ENCODE measurements at regions not wholly inside any gene's neighbourhood (a gene's known extent, or its start where the extent isn't known, plus 50 kb on each side); places are given as distances from the start of the nearest gene placed in this dataset.

DNA sequence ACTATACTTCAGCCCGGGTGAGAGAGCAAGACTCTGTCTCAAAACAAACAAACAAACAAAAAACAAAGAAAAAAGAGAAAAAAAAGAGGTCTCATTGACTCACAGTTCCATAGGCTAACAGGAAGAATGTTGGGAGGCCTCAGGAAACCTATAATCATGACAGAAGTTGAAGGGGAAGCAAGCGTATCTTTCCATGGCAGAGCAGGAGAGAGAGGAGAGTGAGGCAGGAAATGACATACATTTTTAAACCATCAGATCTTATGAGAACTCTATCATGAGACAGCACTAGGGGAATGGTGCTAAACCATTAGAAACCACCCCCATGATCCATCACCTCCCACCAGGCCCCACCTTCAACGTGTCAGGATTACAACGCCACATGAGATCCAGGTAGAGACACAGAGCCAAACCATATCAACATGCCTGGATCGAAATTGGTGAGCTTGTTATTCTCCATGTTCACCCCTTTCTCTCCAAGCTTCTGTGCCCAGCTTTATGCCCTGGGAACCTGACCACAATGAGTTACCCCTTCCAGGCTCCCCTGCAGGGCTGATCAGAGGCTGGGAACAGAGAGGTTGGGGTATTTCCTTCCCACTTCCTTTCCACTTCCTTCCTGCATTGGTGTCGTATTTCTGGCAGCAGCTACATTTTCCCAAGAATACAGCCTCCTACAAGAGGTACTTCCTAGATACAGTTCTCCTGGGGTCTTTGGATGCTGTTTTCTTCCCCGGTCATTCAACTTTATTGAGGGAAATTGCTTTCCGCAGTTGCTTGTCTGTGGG is 219.3 kb upstream of the FLRT2 start:
- Histone ChIP-seq H3K9me3 (ENCODE audit: control insufficient read depth in 5 of 5, low read length in 5 of 5) (no peaks in the 10 kb centered on the region), H3K4me3 (ENCODE audit: low read depth in 1 of 5, low read length in 5 of 5) (no peak overlapping the region), H3K36me3 (ENCODE audit: control insufficient read depth in 5 of 5, insufficient read depth in 5 of 5, low read length in 5 of 5) (no peaks in the 10 kb centered on the region), H3K4me1 (ENCODE audit: control insufficient read depth in 5 of 5, insufficient read depth in 5 of 5, low read length in 5 of 5) (peaks cover 0 to 3% (median 0%) of the 10 kb centered on the region in 5 donors), H3K27ac (ENCODE audit: low read depth, low read length) (no peak overlapping the region), H3K27me3 (ENCODE audit: control insufficient read depth in 5 of 5, insufficient read depth in 4 of 5, low read length in 5 of 5) (no peaks in the 10 kb centered on the region), H3K9ac (ENCODE audit: low read length in 5 of 5) (no peak overlapping the region)

DNA sequence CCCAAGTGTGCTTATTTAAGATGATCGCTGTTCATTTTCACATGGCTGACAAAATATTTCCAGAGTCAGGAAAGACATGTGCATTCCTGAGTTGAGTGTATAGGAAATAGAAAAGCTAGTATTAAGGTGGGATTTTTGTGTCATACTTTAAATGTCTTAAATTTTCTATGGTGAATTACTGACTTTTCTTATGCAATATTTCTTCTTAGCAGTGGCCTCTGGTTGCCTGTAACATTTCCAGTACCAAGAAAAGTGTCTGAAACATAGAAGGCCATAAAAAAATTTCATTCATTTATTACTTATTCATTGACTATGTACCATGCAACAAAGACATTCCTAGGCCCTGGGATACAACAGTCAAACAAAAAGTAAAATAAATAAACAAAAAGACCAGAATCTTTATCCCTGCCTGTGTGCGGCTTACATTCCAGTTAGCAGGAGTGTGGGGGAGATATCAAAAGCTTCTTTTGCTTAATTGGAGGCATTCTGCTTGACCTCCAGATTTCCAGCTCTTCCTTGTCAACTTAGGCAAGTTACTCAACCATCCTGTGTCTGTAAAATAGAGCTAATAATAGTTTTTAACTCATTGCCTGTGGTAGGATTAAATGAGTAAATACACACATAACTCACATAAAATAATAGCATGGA is 216.3 kb upstream of the FLRT2 start:
- no peak overlapping the region for H3K4me3 ChIP-seq (ENCODE audit: low read depth in 1 of 5, low read length in 5 of 5)
- H3K9me3 ChIP-seq (ENCODE audit: control insufficient read depth in 5 of 5, low read length in 5 of 5): no peaks in the 10 kb centered on the region
- peaks cover 0 to 3% (median 0%) of the 10 kb centered on the region in 5 donors for H3K4me1 ChIP-seq (ENCODE audit: control insufficient read depth in 5 of 5, insufficient read depth in 5 of 5, low read length in 5 of 5)
- H3K27me3 ChIP-seq (ENCODE audit: control insufficient read depth in 5 of 5, insufficient read depth in 4 of 5, low read length in 5 of 5): no peaks in the 10 kb centered on the region
- H3K36me3 ChIP-seq (ENCODE audit: control insufficient read depth in 5 of 5, insufficient read depth in 5 of 5, low read length in 5 of 5): no peaks in the 10 kb centered on the region
- no peak overlapping the region for H3K27ac ChIP-seq (ENCODE audit: low read depth, low read length)
- no peak overlapping the region for H3K9ac ChIP-seq (ENCODE audit: low read length in 5 of 5)

DNA sequence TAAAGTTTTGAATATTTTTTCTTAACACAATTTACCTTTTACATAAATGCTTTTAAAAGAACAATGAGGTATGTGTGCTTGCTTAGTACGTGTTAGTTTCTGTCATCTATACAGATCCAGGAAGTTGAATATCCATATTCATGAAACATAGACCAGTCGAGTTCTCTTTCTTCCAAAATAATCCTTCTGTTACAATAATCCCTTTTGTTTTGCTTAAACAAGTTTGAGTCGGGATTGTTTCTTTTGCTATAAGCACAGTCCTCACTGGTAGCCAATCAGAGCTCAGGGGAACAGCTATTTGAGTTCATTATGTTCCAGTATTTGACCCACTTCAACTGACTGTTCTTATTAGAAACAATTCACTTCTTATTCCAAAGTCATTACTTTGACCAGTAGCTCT is 214.7 kb upstream of the FLRT2 start:
- Histone ChIP-seq H3K4me1 (ENCODE audit: control insufficient read depth in 5 of 5, insufficient read depth in 5 of 5, low read length in 5 of 5) (peaks cover 0 to 5% (median 0%) of the 10 kb centered on the region in 5 donors), H3K36me3 (ENCODE audit: control insufficient read depth in 5 of 5, insufficient read depth in 5 of 5, low read length in 5 of 5) (no peaks in the 10 kb centered on the region), H3K9me3 (ENCODE audit: control insufficient read depth in 5 of 5, low read length in 5 of 5) (no peaks in the 10 kb centered on the region), H3K4me3 (ENCODE audit: low read depth in 1 of 5, low read length in 5 of 5) (no peak overlapping the region), H3K27me3 (ENCODE audit: control insufficient read depth in 5 of 5, insufficient read depth in 4 of 5, low read length in 5 of 5) (no peaks in the 10 kb centered on the region), H3K9ac (ENCODE audit: low read length in 5 of 5) (no peak overlapping the region), H3K27ac (ENCODE audit: low read depth, low read length) (no peak overlapping the region)

DNA sequence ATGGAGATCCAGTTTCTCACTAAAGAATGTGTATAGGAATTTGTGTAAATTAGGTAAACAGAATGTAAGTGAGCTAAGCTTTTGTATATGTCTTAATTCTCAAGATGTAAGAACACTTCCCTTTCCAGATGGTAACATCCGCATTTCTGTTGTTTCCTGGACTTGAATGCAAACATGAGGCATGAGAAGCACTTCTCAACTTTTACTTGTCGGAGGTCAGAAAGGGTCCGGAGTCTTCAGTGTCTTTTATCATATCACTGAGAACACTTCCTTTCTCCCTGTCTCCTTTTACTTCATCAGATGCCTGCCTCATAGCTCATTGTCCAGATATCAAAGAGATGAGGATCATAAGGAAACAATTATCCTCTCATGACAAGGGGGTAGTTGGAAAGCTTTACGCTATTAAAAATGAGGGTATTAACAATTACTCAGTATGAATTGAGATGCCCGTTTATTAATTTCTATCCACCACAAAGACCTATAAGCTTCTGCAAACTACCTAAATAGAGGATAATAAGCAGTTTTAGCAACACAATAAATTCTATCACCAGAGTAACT is 214.1 kb upstream of the FLRT2 start:
- H3K27ac ChIP-seq (ENCODE audit: low read depth, low read length): no peak overlapping the region
- no peaks in the 10 kb centered on the region for H3K9me3 ChIP-seq (ENCODE audit: control insufficient read depth in 5 of 5, low read length in 5 of 5)
- H3K4me3 ChIP-seq (ENCODE audit: low read depth in 1 of 5, low read length in 5 of 5): no peak overlapping the region
- H3K9ac ChIP-seq (ENCODE audit: low read length in 5 of 5): no peak overlapping the region
- H3K4me1 ChIP-seq (ENCODE audit: control insufficient read depth in 5 of 5, insufficient read depth in 5 of 5, low read length in 5 of 5): peaks cover 0 to 5% (median 0%) of the 10 kb centered on the region in 5 donors
- no peaks in the 10 kb centered on the region for H3K27me3 ChIP-seq (ENCODE audit: control insufficient read depth in 5 of 5, insufficient read depth in 4 of 5, low read length in 5 of 5)
- no peaks in the 10 kb centered on the region for H3K36me3 ChIP-seq (ENCODE audit: control insufficient read depth in 5 of 5, insufficient read depth in 5 of 5, low read length in 5 of 5)

DNA sequence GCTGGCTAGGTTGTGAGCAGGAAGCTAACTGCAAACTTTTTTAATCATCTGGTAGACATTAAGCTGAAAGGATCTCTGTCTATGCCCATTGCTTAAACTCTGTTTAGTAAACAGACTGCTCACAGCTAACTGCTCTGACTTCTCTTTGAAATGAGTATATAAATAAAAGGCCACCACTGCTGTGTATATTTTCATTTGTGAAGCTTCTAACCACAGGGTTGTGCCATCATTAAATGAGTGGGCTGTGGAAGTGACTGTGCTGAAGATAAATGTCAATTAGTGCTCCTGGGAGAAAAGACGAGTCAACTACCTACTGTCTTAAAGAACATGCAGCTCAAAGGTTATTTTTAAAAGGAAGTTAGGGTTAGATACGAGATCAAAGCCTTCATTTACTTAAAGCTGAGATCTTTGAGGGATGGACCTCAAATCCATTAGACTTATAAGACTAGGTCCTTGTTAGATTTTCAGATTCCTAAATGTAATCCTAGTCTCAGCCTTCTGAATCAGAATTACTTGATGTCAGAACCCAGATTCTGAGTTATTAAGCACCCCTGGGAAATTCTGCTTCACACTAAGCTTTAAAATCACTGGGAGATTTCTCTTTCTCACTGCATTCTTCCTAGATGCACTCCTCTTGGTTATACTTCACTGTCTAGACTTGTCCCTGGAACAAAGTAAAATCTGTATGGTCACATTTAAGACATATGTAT is 213.1 kb upstream of the FLRT2 start:
- Histone ChIP-seq H3K27ac (ENCODE audit: low read depth, low read length) (no peak overlapping the region), H3K36me3 (ENCODE audit: control insufficient read depth in 5 of 5, insufficient read depth in 5 of 5, low read length in 5 of 5) (no peaks in the 10 kb centered on the region), H3K4me3 (ENCODE audit: low read depth in 1 of 5, low read length in 5 of 5) (no peak overlapping the region), H3K27me3 (ENCODE audit: control insufficient read depth in 5 of 5, insufficient read depth in 4 of 5, low read length in 5 of 5) (no peaks in the 10 kb centered on the region), H3K4me1 (ENCODE audit: control insufficient read depth in 5 of 5, insufficient read depth in 5 of 5, low read length in 5 of 5) (peaks cover 0 to 5% (median 0%) of the 10 kb centered on the region in 5 donors), H3K9ac (ENCODE audit: low read length in 5 of 5) (no peak overlapping the region), H3K9me3 (ENCODE audit: control insufficient read depth in 5 of 5, low read length in 5 of 5) (peaks cover 0 to 3% (median 0%) of the 10 kb centered on the region in 5 donors)

DNA sequence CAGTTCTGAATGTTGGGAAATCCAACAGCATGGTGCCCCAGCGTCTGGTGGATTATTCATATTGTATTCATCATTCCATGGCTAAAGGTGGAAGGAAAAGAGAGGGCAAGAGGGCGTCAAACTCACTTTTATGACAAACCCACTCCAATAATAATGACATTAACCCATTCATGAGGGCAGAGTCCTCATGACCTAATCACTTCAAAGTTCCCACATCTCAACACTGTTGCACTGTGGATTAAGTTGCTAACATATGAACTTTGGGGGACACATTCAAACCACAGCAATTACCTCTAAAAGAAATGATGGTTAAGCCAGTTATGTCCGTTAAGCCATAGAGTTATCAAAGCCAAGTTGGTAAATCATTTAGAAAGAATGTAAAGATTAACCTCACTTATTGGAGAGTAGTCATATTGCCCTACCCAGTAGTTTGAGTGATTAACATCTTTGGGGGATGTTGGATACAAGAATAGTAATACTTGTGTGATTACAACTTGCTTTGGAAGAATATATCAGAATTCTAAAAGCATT is 212.4 kb upstream of the FLRT2 start:
- no peaks in the 10 kb centered on the region for H3K36me3 ChIP-seq (ENCODE audit: control insufficient read depth in 5 of 5, insufficient read depth in 5 of 5, low read length in 5 of 5)
- H3K9ac ChIP-seq (ENCODE audit: low read length in 5 of 5): no peak overlapping the region
- H3K4me3 ChIP-seq (ENCODE audit: low read depth in 1 of 5, low read length in 5 of 5): no peak overlapping the region
- H3K27ac ChIP-seq (ENCODE audit: low read depth, low read length): no peak overlapping the region
- peaks cover 0 to 5% (median 0%) of the 10 kb centered on the region in 5 donors for H3K4me1 ChIP-seq (ENCODE audit: control insufficient read depth in 5 of 5, insufficient read depth in 5 of 5, low read length in 5 of 5)
- H3K9me3 ChIP-seq (ENCODE audit: control insufficient read depth in 5 of 5, low read length in 5 of 5): peaks cover 0 to 3% (median 0%) of the 10 kb centered on the region in 5 donors
- H3K27me3 ChIP-seq (ENCODE audit: control insufficient read depth in 5 of 5, insufficient read depth in 4 of 5, low read length in 5 of 5): no peaks in the 10 kb centered on the region

DNA sequence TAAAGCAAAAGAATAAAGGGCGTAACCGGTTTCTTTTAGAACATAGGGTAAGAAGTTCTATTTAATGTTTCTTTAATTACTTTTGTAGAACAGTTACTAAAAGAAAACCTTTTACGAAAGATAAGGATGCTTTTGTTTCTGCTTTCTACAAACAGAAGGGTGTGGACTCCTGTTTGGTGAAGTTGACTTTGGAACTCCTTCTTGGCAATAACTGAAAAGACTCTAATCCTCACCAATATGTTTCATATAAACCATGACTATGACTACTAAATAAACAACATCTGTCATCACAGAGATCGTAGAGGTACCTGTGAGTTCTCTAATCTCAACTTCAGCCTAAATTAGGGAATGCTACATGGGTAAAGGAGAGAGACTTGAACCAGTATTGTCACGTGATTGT is 210.8 kb upstream of the FLRT2 start:
- H3K4me3 ChIP-seq (ENCODE audit: low read depth in 1 of 5, low read length in 5 of 5): no peak overlapping the region
- H3K9ac ChIP-seq (ENCODE audit: low read length in 5 of 5): no peak overlapping the region
- H3K27me3 ChIP-seq (ENCODE audit: control insufficient read depth in 5 of 5, insufficient read depth in 4 of 5, low read length in 5 of 5): no peaks in the 10 kb centered on the region
- no peaks in the 10 kb centered on the region for H3K36me3 ChIP-seq (ENCODE audit: control insufficient read depth in 5 of 5, insufficient read depth in 5 of 5, low read length in 5 of 5)
- no peak overlapping the region for H3K27ac ChIP-seq (ENCODE audit: low read depth, low read length)
- peaks cover 0 to 5% (median 0%) of the 10 kb centered on the region in 5 donors for H3K4me1 ChIP-seq (ENCODE audit: control insufficient read depth in 5 of 5, insufficient read depth in 5 of 5, low read length in 5 of 5)
- peaks cover 0 to 3% (median 0%) of the 10 kb centered on the region in 5 donors for H3K9me3 ChIP-seq (ENCODE audit: control insufficient read depth in 5 of 5, low read length in 5 of 5)

DNA sequence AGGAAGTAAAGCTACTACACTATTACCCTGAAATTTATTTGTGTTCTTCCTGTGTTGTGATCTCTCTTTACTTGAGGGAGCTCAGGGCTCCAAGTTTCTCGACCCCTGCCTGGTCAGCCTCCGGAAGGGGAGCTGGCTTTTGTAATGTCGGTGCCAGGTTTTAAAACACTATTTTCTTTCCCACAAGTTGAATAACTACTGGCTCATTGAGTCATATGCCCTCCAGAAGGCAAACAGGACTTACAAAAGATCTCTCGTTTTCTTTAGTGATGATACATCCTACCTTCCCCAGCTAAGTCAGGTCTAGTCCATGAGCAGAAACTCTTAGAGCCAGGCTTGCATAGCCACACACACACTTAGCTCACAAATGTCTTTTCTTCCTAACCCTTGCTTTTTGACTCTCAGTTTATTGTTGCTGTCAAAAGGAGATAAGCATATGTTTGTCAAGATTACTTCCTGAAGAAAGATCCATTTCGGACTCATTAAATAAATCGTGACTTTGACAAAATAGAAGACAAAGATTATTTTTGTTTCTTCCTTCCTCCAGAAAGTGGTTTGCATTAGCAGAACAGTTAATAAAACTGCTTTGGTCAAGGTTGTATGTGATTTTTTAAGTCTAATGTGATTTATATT is 209.8 kb upstream of the FLRT2 start:
- peaks cover 0 to 3% (median 0%) of the 10 kb centered on the region in 5 donors for H3K9me3 ChIP-seq (ENCODE audit: control insufficient read depth in 5 of 5, low read length in 5 of 5)
- no peak overlapping the region for H3K4me3 ChIP-seq (ENCODE audit: low read depth in 1 of 5, low read length in 5 of 5)
- H3K9ac ChIP-seq (ENCODE audit: low read length in 5 of 5): no peak overlapping the region
- peaks cover 0 to 5% (median 0%) of the 10 kb centered on the region in 5 donors for H3K4me1 ChIP-seq (ENCODE audit: control insufficient read depth in 5 of 5, insufficient read depth in 5 of 5, low read length in 5 of 5)
- H3K27ac ChIP-seq (ENCODE audit: low read depth, low read length): no peak overlapping the region
- no peaks in the 10 kb centered on the region for H3K27me3 ChIP-seq (ENCODE audit: control insufficient read depth in 5 of 5, insufficient read depth in 4 of 5, low read length in 5 of 5)
- no peaks in the 10 kb centered on the region for H3K36me3 ChIP-seq (ENCODE audit: control insufficient read depth in 5 of 5, insufficient read depth in 5 of 5, low read length in 5 of 5)

DNA sequence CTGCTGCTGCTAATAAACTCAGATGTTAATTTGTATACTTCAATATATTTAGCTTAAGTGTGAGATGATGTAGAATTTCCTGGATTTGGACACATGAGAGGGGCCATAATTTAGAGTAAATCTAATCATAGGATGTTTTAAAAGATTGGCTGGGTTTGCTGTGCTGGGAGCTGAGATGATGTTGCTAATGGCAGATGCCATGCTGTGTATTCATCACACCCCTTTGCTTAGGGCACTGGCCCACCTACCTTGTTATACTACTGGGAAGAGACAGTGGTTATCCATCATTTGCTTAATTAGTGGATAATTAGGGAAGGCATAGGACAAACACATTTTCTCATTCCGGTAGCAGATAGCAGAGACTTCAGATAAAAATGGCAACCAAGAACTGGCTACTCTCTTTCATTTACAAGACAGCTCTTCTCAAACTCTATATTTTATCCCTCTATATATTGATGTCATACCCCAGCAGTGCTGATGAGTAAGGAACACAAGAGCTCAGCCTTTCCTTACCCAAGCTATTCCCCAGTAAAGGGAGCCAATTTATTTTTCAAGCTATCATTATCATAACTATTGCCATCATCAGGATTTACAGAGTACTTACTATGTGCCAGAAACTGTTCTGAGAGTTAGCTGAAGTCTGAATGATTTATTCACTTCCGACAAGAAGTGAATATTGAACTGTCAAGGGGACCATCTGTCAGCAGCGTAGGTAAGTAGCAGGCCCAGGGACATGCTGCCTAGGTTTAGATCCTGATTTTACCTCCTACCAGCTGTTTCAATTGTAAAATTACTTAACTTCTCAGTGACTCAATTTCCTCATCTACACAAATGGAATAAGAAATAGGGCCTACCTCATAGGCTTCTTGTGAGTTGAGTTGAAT is 204.6 kb upstream of the FLRT2 start:
- Histone ChIP-seq H3K27ac (ENCODE audit: low read depth, low read length) (no peak overlapping the region), H3K27me3 (ENCODE audit: control insufficient read depth in 5 of 5, insufficient read depth in 4 of 5, low read length in 5 of 5) (no peaks in the 10 kb centered on the region), H3K9me3 (ENCODE audit: control insufficient read depth in 5 of 5, low read length in 5 of 5) (peaks cover 0 to 3% (median 0%) of the 10 kb centered on the region in 5 donors), H3K4me1 (ENCODE audit: control insufficient read depth in 5 of 5, insufficient read depth in 5 of 5, low read length in 5 of 5) (no peaks in the 10 kb centered on the region), H3K9ac (ENCODE audit: low read length in 5 of 5) (no peak overlapping the region), H3K36me3 (ENCODE audit: control insufficient read depth in 5 of 5, insufficient read depth in 5 of 5, low read length in 5 of 5) (no peaks in the 10 kb centered on the region), H3K4me3 (ENCODE audit: low read depth in 1 of 5, low read length in 5 of 5) (no peak overlapping the region)
